ENCODE measurements at regions not wholly inside any gene's neighbourhood (a gene's known extent, or its start where the extent isn't known, plus 50 kb on each side); places are given as distances from the start of the nearest gene placed in this dataset.
"Not testable (repeated sequence)": the region's sequence is repeated elsewhere in the genome, so short reads cannot be mapped to it uniquely, and the experiment has no call there.

- Mint-ChIP-seq H3K4me3 (no peak overlapping the region), H3K27ac (no peak overlapping the region), H3K4me1 (no peaks in the 10 kb centered on the region), H3K9me3 (peaks cover 9% of the 10 kb centered on the region), H3K27me3 (no peaks in the 10 kb centered on the region), H3K36me3 (no peaks in the 10 kb centered on the region)
- no peak for DNase-seq
These were observed 487.4 kb downstream of the PRDM9 start for GRCh38 chr5:23994581-23995370.

- no peak overlapping the region for H3K4me3 Mint-ChIP-seq
- H3K27ac Mint-ChIP-seq = no peak overlapping the region
These were observed 489.1 kb downstream of the PRDM9 start for GRCh38 chr5:23996525-23996924.

GRCh38 chr5:24005384-24005783 is 498.0 kb downstream of the PRDM9 start:
- Mint-ChIP-seq H3K27ac (no peak overlapping the region), H3K9me3 (peaks cover 7% of the 10 kb centered on the region), H3K4me3 (no peak overlapping the region), H3K27me3 (no peaks in the 10 kb centered on the region), H3K4me1 (no peaks in the 10 kb centered on the region), H3K36me3 (no peaks in the 10 kb centered on the region)
- DNase-seq = no peak

More at GRCh38 chr5:23996525-23996924, 489.1 kb downstream of the PRDM9 start:
- Mint-ChIP-seq H3K9me3 (peaks cover 7% of the 10 kb centered on the region), H3K4me1 (no peaks in the 10 kb centered on the region), H3K27me3 (no peaks in the 10 kb centered on the region), H3K36me3 (no peaks in the 10 kb centered on the region)
- DNase-seq = no peak

GRCh38 chr5:24017710-24018109 is 510.3 kb downstream of the PRDM9 start:
- H3K27me3 Mint-ChIP-seq, H3K4me3 Mint-ChIP-seq, H3K4me1 Mint-ChIP-seq, DNase-seq, H3K27ac Mint-ChIP-seq, H3K36me3 Mint-ChIP-seq, H3K9me3 Mint-ChIP-seq: not testable (repeated sequence)

- Mint-ChIP-seq H3K36me3 (no peaks in the 10 kb centered on the region), H3K9me3 (peaks cover 33% of the 10 kb centered on the region), H3K4me1 (no peaks in the 10 kb centered on the region), H3K4me3 (no peak overlapping the region), H3K27me3 (no peaks in the 10 kb centered on the region), H3K27ac (no peak overlapping the region)
- no peak for DNase-seq
These were observed 518.9 kb downstream of the PRDM9 start for GRCh38 chr5:24026288-24026687.

- H3K27me3 Mint-ChIP-seq = no peaks in the 10 kb centered on the region
- no peak overlapping the region for H3K4me3 Mint-ChIP-seq
- no peak for DNase-seq
- peaks cover 16% of the 10 kb centered on the region for H3K9me3 Mint-ChIP-seq
- no peaks in the 10 kb centered on the region for H3K4me1 Mint-ChIP-seq
- H3K36me3 Mint-ChIP-seq = no peaks in the 10 kb centered on the region
- H3K27ac Mint-ChIP-seq = no peak overlapping the region
These were observed 535.3 kb downstream of the PRDM9 start for GRCh38 chr5:24042688-24043087.

GRCh38 chr5:24045046-24045445 is 537.6 kb downstream of the PRDM9 start:
- peaks cover 10% of the 10 kb centered on the region for H3K9me3 Mint-ChIP-seq
- H3K36me3 Mint-ChIP-seq = no peaks in the 10 kb centered on the region
- no peak overlapping the region for H3K4me3 Mint-ChIP-seq
- H3K27ac Mint-ChIP-seq = no peak overlapping the region
- H3K4me1 Mint-ChIP-seq = no peaks in the 10 kb centered on the region
- no peaks in the 10 kb centered on the region for H3K27me3 Mint-ChIP-seq
- DNase-seq = no peak

- no peak for DNase-seq
- Mint-ChIP-seq H3K27ac (no peak overlapping the region), H3K9me3 (peaks cover 13% of the 10 kb centered on the region), H3K4me1 (no peaks in the 10 kb centered on the region), H3K27me3 (no peaks in the 10 kb centered on the region), H3K36me3 (no peaks in the 10 kb centered on the region), H3K4me3 (no peak overlapping the region)
These were observed 546.3 kb downstream of the PRDM9 start for GRCh38 chr5:24053737-24054136.

GRCh38 chr5:24059006-24059405 is 551.6 kb downstream of the PRDM9 start:
- no peak overlapping the region for H3K27ac Mint-ChIP-seq
- H3K27me3 Mint-ChIP-seq = no peaks in the 10 kb centered on the region
- H3K36me3 Mint-ChIP-seq = no peaks in the 10 kb centered on the region

GRCh38 chr5:24059716-24060115 is 552.3 kb downstream of the PRDM9 start:
- peaks cover 7% of the 10 kb centered on the region for H3K9me3 Mint-ChIP-seq
- DNase-seq = no peak
- no peak overlapping the region for H3K27ac Mint-ChIP-seq
- H3K36me3 Mint-ChIP-seq = no peaks in the 10 kb centered on the region
- no peaks in the 10 kb centered on the region for H3K4me1 Mint-ChIP-seq
- H3K27me3 Mint-ChIP-seq = no peaks in the 10 kb centered on the region
- H3K4me3 Mint-ChIP-seq = no peak overlapping the region

More at GRCh38 chr5:24059006-24059405, 551.6 kb downstream of the PRDM9 start:
- Mint-ChIP-seq H3K9me3 (peaks cover 6% of the 10 kb centered on the region), H3K4me3 (no peak overlapping the region), H3K4me1 (no peaks in the 10 kb centered on the region)
- no peak for DNase-seq

- Mint-ChIP-seq H3K27ac (no peak overlapping the region), H3K36me3 (peaks cover 2% of the 10 kb centered on the region), H3K4me1 (no peaks in the 10 kb centered on the region), H3K4me3 (no peak overlapping the region), H3K27me3 (no peaks in the 10 kb centered on the region), H3K9me3 (peaks cover 12% of the 10 kb centered on the region)
- no peak for DNase-seq
These were observed 558.4 kb downstream of the PRDM9 start for GRCh38 chr5:24065779-24066178.

GRCh38 chr5:24067208-24067607 is 559.8 kb downstream of the PRDM9 start:
- H3K4me1 Mint-ChIP-seq = no peaks in the 10 kb centered on the region
- H3K27ac Mint-ChIP-seq = no peak overlapping the region
- H3K9me3 Mint-ChIP-seq = peaks cover 10% of the 10 kb centered on the region
- H3K36me3 Mint-ChIP-seq = peaks cover 2% of the 10 kb centered on the region
- no peaks in the 10 kb centered on the region for H3K27me3 Mint-ChIP-seq
- no peak for DNase-seq
- H3K4me3 Mint-ChIP-seq = no peak overlapping the region

- Mint-ChIP-seq H3K36me3 (peaks cover 2% of the 10 kb centered on the region), H3K9me3 (peaks cover 10% of the 10 kb centered on the region), H3K27ac (no peak overlapping the region), H3K4me3 (no peak overlapping the region), H3K4me1 (no peaks in the 10 kb centered on the region), H3K27me3 (no peaks in the 10 kb centered on the region)
- DNase-seq = no peak
These were observed 561.1 kb downstream of the PRDM9 start for GRCh38 chr5:24068524-24068923.

GRCh38 chr5:24073107-24073506 is 565.7 kb downstream of the PRDM9 start:
- no peaks in the 10 kb centered on the region for H3K4me1 Mint-ChIP-seq
- peaks cover 6% of the 10 kb centered on the region for H3K9me3 Mint-ChIP-seq
- DNase-seq = no peak
- no peaks in the 10 kb centered on the region for H3K27me3 Mint-ChIP-seq
- H3K4me3 Mint-ChIP-seq = no peak overlapping the region
- peaks cover 2% of the 10 kb centered on the region for H3K36me3 Mint-ChIP-seq
- no peak overlapping the region for H3K27ac Mint-ChIP-seq

- no peak for DNase-seq
- Mint-ChIP-seq H3K9me3 (no peaks in the 10 kb centered on the region), H3K36me3 (no peaks in the 10 kb centered on the region), H3K4me1 (no peaks in the 10 kb centered on the region), H3K27ac (no peak overlapping the region), H3K27me3 (no peaks in the 10 kb centered on the region), H3K4me3 (no peak overlapping the region)
These were observed 564.7 kb downstream of the CDH10 start for GRCh38 chr5:24080046-24080445.

GRCh38 chr5:24094081-24094679 is 550.6 kb downstream of the CDH10 start:
- H3K36me3 Mint-ChIP-seq = no peaks in the 10 kb centered on the region
- H3K9me3 Mint-ChIP-seq = peaks cover 10% of the 10 kb centered on the region
- no peak for DNase-seq
- H3K27ac Mint-ChIP-seq = no peak overlapping the region
- H3K27me3 Mint-ChIP-seq = no peaks in the 10 kb centered on the region
- H3K4me3 Mint-ChIP-seq = no peak overlapping the region
- no peaks in the 10 kb centered on the region for H3K4me1 Mint-ChIP-seq

All from activated naive CD8-positive, alpha-beta T cell treated with anti-CD3 and anti-CD28 coated beads for 36 hours (primary cell).